WI38 (cell line): ENCODE measurements at regions not wholly inside any gene's neighbourhood (a gene's known extent, or its start where the extent isn't known, plus 50 kb on each side); places are given as distances from the start of the nearest gene placed in this dataset.

Experiments used
- H3K4me3 ChIP-seq: 2 replicates; pipeline ENCODE4 v1.5.1; 2011; ENCODE audit warnings: low read depth, mild to moderate bottlenecking, control low read depth, low read length
- TF ChIP-seq, protein P1 (sequence below): IDR thresholded peaks from 2 replicates; pipeline ENCODE4 v1.5.1; 2012; ENCODE audit warnings: low read depth, mild to moderate bottlenecking, control low read depth, low read length

DNA sequence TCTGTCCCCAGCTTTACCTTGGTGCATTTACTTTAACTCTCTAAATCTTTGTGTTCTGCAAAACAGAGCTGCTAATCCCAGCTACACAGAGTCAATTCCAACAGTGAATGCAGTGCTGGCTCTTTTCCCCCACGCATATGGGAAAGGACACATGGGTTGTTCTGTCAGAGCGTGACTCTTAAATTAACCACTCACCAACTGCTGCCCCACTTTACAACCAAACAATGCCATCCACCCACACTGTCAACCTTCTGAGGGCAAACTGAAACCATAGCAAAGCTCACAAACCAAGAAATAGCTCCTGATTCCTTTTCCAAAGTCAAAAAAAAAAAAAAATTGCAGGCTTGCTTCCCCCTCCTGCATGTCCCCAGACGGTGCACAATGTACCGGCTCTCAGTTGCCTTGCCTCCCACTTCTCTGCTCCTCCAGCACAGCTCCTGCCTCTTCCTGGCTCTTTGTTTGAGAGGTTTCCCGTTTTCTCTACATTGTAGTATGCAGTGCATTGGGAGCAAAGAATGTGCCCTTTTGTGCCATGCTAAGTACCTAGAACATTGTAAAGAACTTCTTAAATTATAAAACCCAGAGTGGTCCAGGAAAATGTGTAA is 151.5 kb upstream of the DAPK1 start:
- no peak overlapping the region for H3K4me3 ChIP-seq
- TF ChIP-seq, protein P1, sequence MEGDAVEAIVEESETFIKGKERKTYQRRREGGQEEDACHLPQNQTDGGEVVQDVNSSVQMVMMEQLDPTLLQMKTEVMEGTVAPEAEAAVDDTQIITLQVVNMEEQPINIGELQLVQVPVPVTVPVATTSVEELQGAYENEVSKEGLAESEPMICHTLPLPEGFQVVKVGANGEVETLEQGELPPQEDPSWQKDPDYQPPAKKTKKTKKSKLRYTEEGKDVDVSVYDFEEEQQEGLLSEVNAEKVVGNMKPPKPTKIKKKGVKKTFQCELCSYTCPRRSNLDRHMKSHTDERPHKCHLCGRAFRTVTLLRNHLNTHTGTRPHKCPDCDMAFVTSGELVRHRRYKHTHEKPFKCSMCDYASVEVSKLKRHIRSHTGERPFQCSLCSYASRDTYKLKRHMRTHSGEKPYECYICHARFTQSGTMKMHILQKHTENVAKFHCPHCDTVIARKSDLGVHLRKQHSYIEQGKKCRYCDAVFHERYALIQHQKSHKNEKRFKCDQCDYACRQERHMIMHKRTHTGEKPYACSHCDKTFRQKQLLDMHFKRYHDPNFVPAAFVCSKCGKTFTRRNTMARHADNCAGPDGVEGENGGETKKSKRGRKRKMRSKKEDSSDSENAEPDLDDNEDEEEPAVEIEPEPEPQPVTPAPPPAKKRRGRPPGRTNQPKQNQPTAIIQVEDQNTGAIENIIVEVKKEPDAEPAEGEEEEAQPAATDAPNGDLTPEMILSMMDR, result no peak

DNA sequence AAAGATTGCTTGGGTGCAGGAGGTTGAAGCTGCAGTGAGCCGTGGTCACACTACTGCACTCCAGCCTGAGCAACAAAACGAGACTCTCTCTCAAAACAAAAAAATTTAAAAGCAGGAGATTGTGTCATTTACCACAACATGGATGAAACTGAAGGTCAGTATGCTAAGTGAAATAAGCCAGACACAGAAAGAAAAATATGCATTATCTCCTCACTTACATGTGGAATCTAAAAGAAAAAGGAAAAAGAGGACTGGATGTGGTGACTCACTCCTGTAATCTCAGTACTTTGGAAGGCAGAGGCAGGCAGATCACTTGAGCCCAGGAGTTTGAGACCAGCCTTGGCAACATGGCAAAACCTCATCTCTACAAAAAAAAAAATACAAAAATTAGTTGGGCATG is 146.8 kb upstream of the DAPK1 start:
- H3K4me3 ChIP-seq, result no peak overlapping the region
- TF ChIP-seq, protein P1, result no peak

DNA sequence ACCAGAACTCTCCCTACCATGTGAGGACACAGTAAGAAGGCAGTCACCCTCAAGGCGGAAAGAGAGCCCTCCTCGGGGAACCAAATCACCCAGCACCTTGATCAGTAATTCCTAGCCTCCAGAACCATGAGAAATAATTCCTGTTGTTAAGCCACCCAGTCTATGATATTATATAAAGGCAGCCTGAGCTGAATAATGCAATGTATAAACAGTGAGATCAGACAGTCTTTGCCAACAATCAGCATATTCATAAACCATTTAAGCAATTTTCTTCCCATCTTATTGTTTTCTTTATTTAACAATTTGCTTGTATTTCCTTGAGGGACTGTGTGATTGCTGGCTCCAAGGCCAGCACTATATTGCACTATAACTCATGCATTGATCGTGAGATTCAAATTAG is 144.4 kb upstream of the DAPK1 start:
- TF ChIP-seq, protein P1, result no peak
- no peak overlapping the region for H3K4me3 ChIP-seq

DNA sequence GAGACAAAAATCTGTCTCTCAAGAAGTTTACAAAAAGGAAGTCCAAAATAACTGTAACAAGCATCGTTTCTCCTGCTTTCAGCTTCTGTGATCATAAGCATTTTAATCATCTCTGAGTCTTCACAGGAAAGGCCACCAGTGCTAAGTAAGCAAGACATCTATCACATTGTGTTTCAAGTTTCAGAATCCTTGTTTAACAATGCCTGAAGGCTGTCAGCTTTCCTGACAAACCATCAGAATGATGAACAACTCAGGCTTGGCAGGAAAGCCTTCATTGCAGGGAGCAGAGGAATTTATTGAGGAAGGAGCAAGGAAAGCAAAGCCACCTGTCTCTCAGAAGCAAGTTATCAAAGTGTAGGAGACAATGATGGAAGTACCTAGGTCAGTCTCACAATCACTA is 143.5 kb upstream of the DAPK1 start:
- no peak overlapping the region for H3K4me3 ChIP-seq
- TF ChIP-seq, protein P1, result no peak

DNA sequence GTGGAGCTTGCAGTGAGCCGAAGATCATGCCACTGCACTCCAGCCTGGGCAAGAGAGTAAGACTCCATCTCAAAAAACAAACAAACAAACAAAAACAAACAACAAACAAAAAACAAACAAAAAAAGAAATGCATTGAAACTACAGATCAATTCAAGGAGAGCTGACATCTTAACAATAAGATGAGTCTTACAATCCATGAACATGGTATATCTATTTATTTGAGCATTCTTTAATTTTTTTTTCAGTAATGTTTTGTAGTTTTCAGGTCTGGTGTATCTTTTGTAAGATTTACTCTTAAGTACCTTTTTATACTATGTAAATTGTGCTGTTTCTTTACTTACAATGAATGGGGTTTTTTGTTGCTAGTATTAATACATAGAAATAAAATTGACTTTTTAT is 140.1 kb upstream of the DAPK1 start:
- TF ChIP-seq, protein P1, result no peak

DNA sequence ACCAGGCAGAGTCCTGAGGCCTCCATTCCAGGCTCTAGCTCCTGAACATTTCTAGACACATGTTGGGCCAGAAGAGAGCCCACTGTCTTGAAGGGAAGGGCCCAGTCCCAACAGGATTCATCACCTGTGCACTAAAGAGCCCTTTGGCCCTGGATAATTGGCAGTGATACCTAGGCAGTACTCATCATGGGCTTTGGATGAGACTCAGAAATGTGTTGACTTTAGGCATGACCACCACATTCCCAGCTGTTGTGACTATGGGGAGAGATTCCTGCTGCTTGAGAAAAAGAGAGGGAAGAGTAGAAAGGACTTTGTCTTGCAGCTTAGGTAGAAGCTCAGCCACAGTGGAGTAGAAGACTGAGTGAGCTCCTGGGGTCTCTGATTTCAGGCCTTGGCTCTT is 138.4 kb upstream of the DAPK1 start:
- no peak overlapping the region for H3K4me3 ChIP-seq
- TF ChIP-seq, protein P1, result no peak

More for the DNA sequence above, 140.1 kb upstream of the DAPK1 start:
- no peak overlapping the region for H3K4me3 ChIP-seq

DNA sequence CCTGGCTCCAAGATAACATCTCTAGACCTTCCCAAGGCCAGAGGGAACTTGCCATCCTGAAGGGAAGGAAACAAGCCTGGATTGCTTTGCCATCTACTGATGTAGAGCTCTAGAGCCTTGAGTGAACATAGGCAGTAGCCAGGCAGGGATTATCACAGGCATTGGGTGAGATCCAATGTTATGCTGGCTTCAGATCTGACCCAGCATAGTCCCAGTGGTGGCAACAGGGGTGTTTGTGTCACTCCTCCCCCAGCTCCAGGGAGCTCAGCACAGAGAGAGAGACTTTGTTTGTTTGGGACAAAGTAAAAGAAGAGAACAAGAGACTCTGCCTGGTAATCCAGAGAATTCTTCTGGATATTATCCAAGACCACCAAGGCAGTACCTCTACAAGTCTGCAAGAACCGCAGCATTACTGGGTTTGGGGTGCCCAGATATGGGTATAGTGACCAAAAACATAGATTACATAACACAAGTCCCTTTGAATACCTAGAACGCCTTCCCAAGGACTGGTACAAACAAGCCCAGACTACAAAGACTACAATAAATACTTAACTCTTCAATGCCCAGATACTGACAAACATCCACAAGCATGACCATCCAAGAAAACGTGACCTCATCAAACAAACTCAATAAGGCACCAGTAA is 137.6 kb upstream of the DAPK1 start:
- H3K4me3 ChIP-seq, result no peak overlapping the region
- TF ChIP-seq, protein P1, result no peak
